SH-SY5Y (cell line): ENCODE measurements at regions not wholly inside any gene's neighbourhood (a gene's known extent, or its start where the extent isn't known, plus 50 kb on each side); places are given as distances from the start of the nearest gene placed in this dataset.

Source experiments
- GATA2 ChIP-seq: IDR thresholded peaks from 2 replicates; pipeline ENCODE4 v1.6.1; 2011; ENCODE audit warnings: mild to moderate bottlenecking, low read depth, low read length
- GATA3 ChIP-seq: IDR thresholded peaks from 2 replicates; pipeline ENCODE4 v1.6.1; 2011; ENCODE audit warnings: low read depth, mild to moderate bottlenecking, low read length, moderate library complexity

GRCh38 chr10:83222300-83222699 is 917.0 kb upstream of the GHITM start:
- TF ChIP-seq GATA2 (no peak), GATA3 (no peak)
